ENCODE measurements at regions not wholly inside any gene's neighbourhood (a gene's known extent, or its start where the extent isn't known, plus 50 kb on each side); places are given as distances from the start of the nearest gene placed in this dataset.

- TF ChIP-seq EZH2 (IDR thresholded peaks at IDR 0.05) (no peak), POLR2AphosphoS5 (IDR thresholded peaks at IDR 0.05; ENCODE audit: borderline replicate concordance, low read depth, low read length) (no peak)
Measured at GRCh38 chr20:8964959-8965562, 103.8 kb upstream of the PLCB4 start.
